ENCODE measurements at regions not wholly inside any gene's neighbourhood (a gene's known extent, or its start where the extent isn't known, plus 50 kb on each side); places are given as distances from the start of the nearest gene placed in this dataset.

DNA sequence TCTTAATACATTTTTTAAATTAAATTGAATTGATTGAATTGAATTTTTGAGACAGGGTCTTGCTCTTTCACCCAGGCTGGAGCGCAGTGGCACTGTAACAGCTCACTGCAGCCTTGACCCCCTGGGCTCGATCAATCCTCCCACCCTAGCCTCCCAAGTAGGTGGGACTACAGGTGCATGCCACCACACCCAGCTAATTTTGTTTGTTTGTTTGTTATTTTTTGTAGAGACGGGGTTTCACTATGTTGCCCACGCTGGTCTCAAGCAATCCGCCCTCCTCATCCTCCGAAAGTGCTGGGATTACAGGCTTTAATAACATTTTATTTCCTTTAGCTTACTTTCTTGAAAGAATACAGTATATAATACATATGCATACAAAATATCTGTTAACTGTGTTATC, 226.9 kb downstream of the BUD13 start:
- Histone ChIP-seq H3K9me3 (peaks cover 0 to 8% (median 3%) of the 10 kb centered on the region in 4 donors), H3K36me3 (no peaks in the 10 kb centered on the region), H3K27me3 (no peaks in the 10 kb centered on the region), H3K27ac (no peak overlapping the region), H3K4me3 (no peak overlapping the region), H3K4me1 (no peaks in the 10 kb centered on the region)
- DNase-seq (no peak), ATAC-seq (ENCODE audit: low FRiP score in 2 of 2) (no peak)
- no peak for TF ChIP-seq POLR2A (IDR thresholded peaks at IDR 0.05)
- WGBS, 2 donors = 94 to 95% methylated on average over 6 of the region's 6 CpGs

- Histone ChIP-seq H3K27me3 (no peaks in the 10 kb centered on the region), H3K4me1 (no peaks in the 10 kb centered on the region), H3K27ac (no peak overlapping the region), H3K36me3 (no peaks in the 10 kb centered on the region), H3K9me3 (peaks cover 0 to 8% (median 3%) of the 10 kb centered on the region in 4 donors), H3K4me3 (no peak overlapping the region)
- ATAC-seq (ENCODE audit: low FRiP score in 2 of 2) (no peak), DNase-seq (no peak)
- WGBS, 2 donors = 79 to 88% methylated on average over 10 of the region's 10 CpGs
- TF ChIP-seq POLR2AphosphoS5 (IDR thresholded peaks at IDR 0.05) (no peak), EP300 (IDR thresholded peaks at IDR 0.05) (no peak), POLR2A (IDR thresholded peaks at IDR 0.05) (no peak)
- TF ChIP-seq, protein P1, sequence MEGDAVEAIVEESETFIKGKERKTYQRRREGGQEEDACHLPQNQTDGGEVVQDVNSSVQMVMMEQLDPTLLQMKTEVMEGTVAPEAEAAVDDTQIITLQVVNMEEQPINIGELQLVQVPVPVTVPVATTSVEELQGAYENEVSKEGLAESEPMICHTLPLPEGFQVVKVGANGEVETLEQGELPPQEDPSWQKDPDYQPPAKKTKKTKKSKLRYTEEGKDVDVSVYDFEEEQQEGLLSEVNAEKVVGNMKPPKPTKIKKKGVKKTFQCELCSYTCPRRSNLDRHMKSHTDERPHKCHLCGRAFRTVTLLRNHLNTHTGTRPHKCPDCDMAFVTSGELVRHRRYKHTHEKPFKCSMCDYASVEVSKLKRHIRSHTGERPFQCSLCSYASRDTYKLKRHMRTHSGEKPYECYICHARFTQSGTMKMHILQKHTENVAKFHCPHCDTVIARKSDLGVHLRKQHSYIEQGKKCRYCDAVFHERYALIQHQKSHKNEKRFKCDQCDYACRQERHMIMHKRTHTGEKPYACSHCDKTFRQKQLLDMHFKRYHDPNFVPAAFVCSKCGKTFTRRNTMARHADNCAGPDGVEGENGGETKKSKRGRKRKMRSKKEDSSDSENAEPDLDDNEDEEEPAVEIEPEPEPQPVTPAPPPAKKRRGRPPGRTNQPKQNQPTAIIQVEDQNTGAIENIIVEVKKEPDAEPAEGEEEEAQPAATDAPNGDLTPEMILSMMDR (IDR thresholded peaks at IDR 0.05) = no peak
Measured at GRCh38 chr11:116544721-116545120, 228.1 kb downstream of the BUD13 start.

GRCh38 chr11:116543911-116544475, 228.8 kb downstream of the BUD13 start:
- TF ChIP-seq, protein P1 (IDR thresholded peaks at IDR 0.05) = no peak
- TF ChIP-seq POLR2A (IDR thresholded peaks at IDR 0.05) (no peak), EP300 (IDR thresholded peaks at IDR 0.05) (no peak), POLR2AphosphoS5 (IDR thresholded peaks at IDR 0.05) (no peak)
- no peak for DNase-seq
- Histone ChIP-seq H3K4me3 (no peak overlapping the region), H3K4me1 (no peaks in the 10 kb centered on the region), H3K27ac (no peak overlapping the region), H3K36me3 (no peaks in the 10 kb centered on the region), H3K27me3 (no peaks in the 10 kb centered on the region), H3K9me3 (peaks cover 0 to 6% (median 3%) of the 10 kb centered on the region in 4 donors)
- no peak for ATAC-seq (ENCODE audit: low FRiP score in 2 of 2)
- WGBS, 2 donors = 81 to 91% methylated on average over 4 of the region's 4 CpGs

DNA sequence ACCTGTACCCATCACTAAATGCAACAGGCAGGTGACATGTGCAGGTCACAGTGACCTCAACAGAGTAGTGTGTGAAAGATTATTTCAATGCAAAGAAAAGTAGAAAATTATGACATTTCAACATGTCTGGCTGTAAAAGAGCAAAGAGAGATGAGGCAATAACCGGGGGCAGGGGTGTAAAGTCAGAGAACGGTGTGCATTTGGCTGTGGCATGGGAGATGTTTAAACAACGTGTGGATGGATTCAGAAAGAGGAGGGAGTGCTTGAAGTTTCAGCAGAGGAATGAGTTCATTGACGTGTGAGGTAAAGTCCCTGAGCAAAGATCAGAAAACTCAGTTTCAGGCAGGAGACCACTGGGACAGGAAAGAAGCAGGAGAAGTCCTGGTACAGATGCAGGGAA, 229.7 kb downstream of the BUD13 start:
- ATAC-seq (ENCODE audit: low FRiP score in 2 of 2) (no peak), DNase-seq (no peak)
- H3K4me3 ChIP-seq = no peak overlapping the region
- no peaks in the 10 kb centered on the region for H3K27me3 ChIP-seq
- H3K9me3 ChIP-seq = no peaks in the 10 kb centered on the region
- TF ChIP-seq, protein P1 (IDR thresholded peaks at IDR 0.05) = no peak
- TF ChIP-seq EP300 (IDR thresholded peaks at IDR 0.05) (no peak), POLR2A (IDR thresholded peaks at IDR 0.05) (no peak), POLR2AphosphoS5 (IDR thresholded peaks at IDR 0.05) (no peak)
- H3K27ac ChIP-seq = no peak overlapping the region
- no peaks in the 10 kb centered on the region for H3K36me3 ChIP-seq
- no peaks in the 10 kb centered on the region for H3K4me1 ChIP-seq
- WGBS, 2 donors = 47 to 59% methylated on average over 4 of the region's 4 CpGs

- no peaks in the 10 kb centered on the region for H3K9me3 ChIP-seq
- no peak overlapping the region for H3K27ac ChIP-seq
- no peaks in the 10 kb centered on the region for H3K27me3 ChIP-seq
- no peak overlapping the region for H3K4me3 ChIP-seq
- DNase-seq (no peak), ATAC-seq (ENCODE audit: low FRiP score in 2 of 2) (no peak)
- TF ChIP-seq EP300 (IDR thresholded peaks at IDR 0.05) (no peak), POLR2A (IDR thresholded peaks at IDR 0.05) (no peak), POLR2AphosphoS5 (IDR thresholded peaks at IDR 0.05) (no peak)
- TF ChIP-seq, protein P1 (IDR thresholded peaks at IDR 0.05) = no peak
- H3K36me3 ChIP-seq = no peaks in the 10 kb centered on the region
- 89 to 98% methylated on average over 6 of the region's 6 CpGs for WGBS, 2 donors
- no peaks in the 10 kb centered on the region for H3K4me1 ChIP-seq
Measured at GRCh38 chr11:116542406-116542805, 230.4 kb downstream of the BUD13 start.
